Panc1 (cell line): ENCODE measurements at regions not wholly inside any gene's neighbourhood (a gene's known extent, or its start where the extent isn't known, plus 50 kb on each side); places are given as distances from the start of the nearest gene placed in this dataset.

Source experiments
- ATAC-seq: fragments of 200-7000 bp; cut with Tn5 transposase; 2 replicates; pipeline ENCODE4 v1.9.1; 2020; ENCODE audit warnings: mild to moderate bottlenecking, moderate library complexity
- BruUV-seq: library from RNA; stranded (reverse); fragments of 400-500 nt; replicated peaks from 2 replicates; lab custom pipeline; 2021; lab: Mats Ljungman, UMichigan
- CTCF ChIA-PET: fragments of 300-600 bp; sonication (Branson Sonifier 250); formaldehyde crosslinking; loops from one replicate; lab custom pipeline; 2022; ENCODE audit warnings: antibody characterized with exemption; lab: Charles Lee
- POLR2A ChIA-PET: fragments of 300-600 bp; sonication (Branson Sonifier 250); formaldehyde crosslinking; loops from one replicate; lab custom pipeline; 2022; ENCODE audit warnings: antibody characterized with exemption; lab: Charles Lee
- DNase-seq: peaks from one replicate; pipeline ENCODE4 v3.0.0-alpha.2; 2010; ENCODE audit warnings: low read depth, low spot score
- H3K27ac ChIP-seq: 2 replicates; pipeline ENCODE4 v1.5.1; 2011; ENCODE audit warnings: mild to moderate bottlenecking, low read length, inconsistent platforms
- H3K27me3 ChIP-seq: fragments of 200-500 bp; sonication (Bioruptor generic); 2 replicates; pipeline ENCODE4 v1.6.0; 2014; ENCODE audit warnings: low read length, inconsistent platforms; ENCODE audit not compliant: control insufficient read depth, insufficient read depth
- H3K36me3 ChIP-seq: fragments of 200-500 bp; sonication (Bioruptor generic); 2 replicates; pipeline ENCODE4 v1.5.1; 2014; ENCODE audit warnings: inconsistent platforms, mild to moderate bottlenecking, low read length, moderate library complexity; ENCODE audit not compliant: control insufficient read depth, insufficient read depth
- H3K4me1 ChIP-seq: 2 replicates; pipeline ENCODE4 v1.5.1; 2011; ENCODE audit warnings: inconsistent platforms, mild to moderate bottlenecking, low read length, moderate library complexity; ENCODE audit not compliant: control insufficient read depth, insufficient read depth
- H3K4me3 ChIP-seq, 2 experiments: 2 replicates each; pipeline ENCODE4 v1.5.1; 2011 to 2012; ENCODE audit warnings: low read depth in 2 of 2, low read length in 2 of 2, mild to moderate bottlenecking in 2 of 2, inconsistent platforms in 1 of 2, moderate library complexity in 1 of 2
- H3K9me3 ChIP-seq: fragments of 200-500 bp; sonication (Bioruptor generic); 2 replicates; pipeline ENCODE4 v1.5.1; 2014; ENCODE audit warnings: low read depth, mild to moderate bottlenecking, inconsistent platforms, low read length, moderate library complexity; ENCODE audit not compliant: control insufficient read depth, insufficient read depth
- CTCF ChIP-seq: fragments of 450-650 bp; IDR thresholded peaks from 2 replicates; pipeline ENCODE4 v1.5.1; 2017; ENCODE audit warnings: mild to moderate bottlenecking
- POLR2AphosphoS5 ChIP-seq: IDR thresholded peaks from 2 replicates; pipeline ENCODE4 v1.6.1; 2012; ENCODE audit warnings: mild to moderate bottlenecking, low read depth, low read length, moderate library complexity
- REST ChIP-seq, 2 experiments: IDR thresholded peaks; 2 replicates each; pipeline ENCODE4 v1.6.1; 2011 to 2012; ENCODE audit warnings: low read depth in 2 of 2, control low read depth in 1 of 2, low read length in 1 of 2, mild to moderate bottlenecking in 1 of 2, moderate library complexity in 1 of 2; ENCODE audit not compliant: insufficient read depth in 1 of 2
- SIN3A ChIP-seq: IDR thresholded peaks from 2 replicates; pipeline ENCODE4 v1.6.1; 2012; ENCODE audit warnings: low read depth, mild to moderate bottlenecking, low read length, moderate library complexity, borderline replicate concordance; ENCODE audit not compliant: insufficient read depth
- TCF7L2 ChIP-seq: IDR thresholded peaks from 2 replicates; pipeline ENCODE4 v1.6.1; 2011; ENCODE audit warnings: mild to moderate bottlenecking, low read depth, low read length, inconsistent platforms
- in situ Hi-C: cut with HindIII; loops from 2 replicates; pipeline ENCODE4 v1.10.0; 2016; ENCODE audit warnings: low sequenced_read_pairs, low pct_unique_long_range_greater_than_20kb
- intact Hi-C: fragments of 100-400 bp; cut with micrococcal nuclease; formaldehyde crosslinking; loops from one replicate; pipeline ENCODE4 v1.10.0; 2022; ENCODE audit not compliant: unreplicated experiment

- ATAC-seq (no peak), DNase-seq (no peak)
- BruUV-seq, result no TSS peak
- CTCF ChIA-PET, result no interaction called here
- POLR2A ChIA-PET, result no interaction called here
- H3K36me3 ChIP-seq, result no peaks in the 10 kb centered on the region
- H3K4me3 ChIP-seq, result no peak overlapping the region
- intact Hi-C loops (no loop called here), in situ Hi-C loops (no loop called here)
- H3K9me3 ChIP-seq, result no peaks in the 10 kb centered on the region
- H3K27me3 ChIP-seq, result no peaks in the 10 kb centered on the region
- no peak overlapping the region for H3K27ac ChIP-seq
- H3K4me1 ChIP-seq, result no peaks in the 10 kb centered on the region
- TF ChIP-seq REST (IDR thresholded peaks at IDR 0.05; ENCODE audit: insufficient read depth in 1 of 2, low read depth in 2 of 2, low read length in 1 of 2), result no peak
- TF ChIP-seq SIN3A, result no peak
- no peak for TF ChIP-seq TCF7L2
- no peak for TF ChIP-seq POLR2AphosphoS5
- no peak for TF ChIP-seq CTCF
These were observed 68.7 kb upstream of the RNU6ATAC start for GRCh38 chr9:134233022-134233421.

- Histone ChIP-seq H3K4me1 (no peaks in the 10 kb centered on the region), H3K9me3 (no peaks in the 10 kb centered on the region), H3K36me3 (no peaks in the 10 kb centered on the region), H3K4me3 (no peak overlapping the region), H3K27ac (no peak overlapping the region), H3K27me3 (no peaks in the 10 kb centered on the region)
- no TSS peak for BruUV-seq
- ATAC-seq, result no peak
- no peak for DNase-seq
- in situ Hi-C loops (no loop called here), intact Hi-C loops (no loop called here)
- POLR2A ChIA-PET, result no interaction called here
- TF ChIP-seq REST (IDR thresholded peaks at IDR 0.05; ENCODE audit: insufficient read depth in 1 of 2, low read depth in 2 of 2, low read length in 1 of 2) (no peak), CTCF (no peak), TCF7L2 (no peak), POLR2AphosphoS5 (no peak), SIN3A (no peak)
- CTCF ChIA-PET, result no interaction called here
These were observed 69.8 kb upstream of the RNU6ATAC start for GRCh38 chr9:134234001-134234660.
